Neutrophil (primary cell): ENCODE measurements at regions not wholly inside any gene's neighbourhood (a gene's known extent, or its start where the extent isn't known, plus 50 kb on each side); places are given as distances from the start of the nearest gene placed in this dataset.
"Not testable (repeated sequence)": the region's sequence is repeated elsewhere in the genome, so short reads cannot be mapped to it uniquely, and the experiment has no call there.

Source experiments
- H3K27ac ChIP-seq: fragments of 200-600 bp; sonication (generic); 2 replicates; pipeline ENCODE4 v1.5.1; 2016; ENCODE audit warnings: mild to moderate bottlenecking, moderate library complexity
- H3K27me3 ChIP-seq: fragments of 200-600 bp; sonication (generic); 2 replicates; pipeline ENCODE4 v1.6.0; 2016; ENCODE audit warnings: mild to moderate bottlenecking
- H3K36me3 ChIP-seq: fragments of 200-600 bp; sonication (generic); 2 replicates; pipeline ENCODE4 v1.5.1; 2017
- H3K4me1 ChIP-seq, 2 experiments: fragments of 200-600 bp in 1 of 2; sonication (generic) in 1 of 2; 1 replicate in 1 of 2; 2 replicates in 1 of 2; pipeline versions ENCODE4 v1.5.1 to v1.6.1; 2013 to 2016; ENCODE audit warnings: low read depth in 1 of 2, low read length in 1 of 2, mild to moderate bottlenecking in 1 of 2, moderate library complexity in 1 of 2; ENCODE audit not compliant: control insufficient read depth in 1 of 2, insufficient read depth in 1 of 2
- H3K4me3 ChIP-seq, 2 experiments: fragments of 200-600 bp in 1 of 2; sonication (generic) in 1 of 2; 1 replicate in 1 of 2; 2 replicates in 1 of 2; pipeline ENCODE4 v1.5.1; 2013 to 2016; ENCODE audit warnings: low read depth in 1 of 2, low read length in 1 of 2, mild to moderate bottlenecking in 1 of 2, moderate library complexity in 1 of 2
- H3K9me3 ChIP-seq: fragments of 200-600 bp; sonication (generic); 2 replicates; pipeline ENCODE4 v1.5.1; 2016
- CTCF ChIP-seq: fragments of 200-600 bp; sonication (generic); IDR thresholded peaks from 2 replicates; pipeline ENCODE4 v1.5.1; 2016; ENCODE audit warnings: antibody characterized with exemption

DNA sequence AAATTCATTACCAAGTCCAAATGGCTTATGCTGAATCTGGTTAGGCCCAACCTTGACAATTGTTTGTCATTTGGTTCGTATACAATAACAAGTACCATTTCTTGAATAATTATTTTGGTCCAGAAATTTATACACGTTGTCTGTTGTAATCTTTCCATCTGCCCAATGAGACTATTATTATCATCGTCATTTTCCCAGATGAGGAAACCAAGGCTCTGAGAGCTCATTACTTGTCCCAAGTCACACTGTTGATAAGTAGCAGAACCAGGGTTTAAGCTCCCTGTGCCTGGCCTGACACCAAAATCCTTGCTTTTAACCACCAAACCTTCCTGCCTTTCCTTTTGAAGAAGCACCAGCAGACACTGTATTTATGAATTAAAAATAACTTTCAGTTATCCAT is 81.3 kb downstream of the RGS2 start:
- Histone ChIP-seq H3K27ac (no peak overlapping the region), H3K36me3 (no peaks in the 10 kb centered on the region), H3K9me3 (no peaks in the 10 kb centered on the region), H3K4me1 (peaks cover 12 to 18% of the 10 kb centered on the region in 2 experiments), H3K27me3 (no peaks in the 10 kb centered on the region), H3K4me3 (no peak overlapping the region)
- no peak for TF ChIP-seq CTCF

DNA sequence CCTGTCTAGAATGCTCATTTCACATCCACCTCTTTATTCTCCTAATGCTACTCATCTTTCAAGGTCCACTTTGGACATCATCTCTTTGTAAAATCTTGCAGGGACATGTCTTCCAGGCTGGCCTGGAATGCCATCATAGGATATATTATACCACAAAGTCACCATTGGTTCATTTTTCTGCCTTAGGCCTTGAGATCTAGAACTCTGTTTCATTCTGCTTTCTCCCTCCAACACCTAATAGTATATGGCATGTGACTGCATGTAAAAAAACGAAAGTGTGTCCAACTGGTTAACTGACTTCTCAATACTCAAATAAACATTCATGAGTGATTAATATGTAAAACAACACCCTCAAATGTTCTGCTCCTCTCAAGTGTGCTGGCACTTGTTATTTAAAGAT is 84.1 kb downstream of the RGS2 start:
- no peak overlapping the region for H3K27ac ChIP-seq

GRCh38 chr1:192895487-192895886 is 86.6 kb downstream of the RGS2 start:
- H3K9me3 ChIP-seq, H3K4me1 ChIP-seq, H3K4me3 ChIP-seq, H3K27me3 ChIP-seq, H3K36me3 ChIP-seq, H3K27ac ChIP-seq: not testable (repeated sequence)

More for the DNA sequence above, 84.1 kb downstream of the RGS2 start:
- Histone ChIP-seq H3K27me3 (no peaks in the 10 kb centered on the region), H3K36me3 (no peaks in the 10 kb centered on the region), H3K9me3 (no peaks in the 10 kb centered on the region), H3K4me3 (no peak overlapping the region), H3K4me1 (peaks cover 12 to 14% of the 10 kb centered on the region in 2 experiments)
- no peak for TF ChIP-seq CTCF

DNA sequence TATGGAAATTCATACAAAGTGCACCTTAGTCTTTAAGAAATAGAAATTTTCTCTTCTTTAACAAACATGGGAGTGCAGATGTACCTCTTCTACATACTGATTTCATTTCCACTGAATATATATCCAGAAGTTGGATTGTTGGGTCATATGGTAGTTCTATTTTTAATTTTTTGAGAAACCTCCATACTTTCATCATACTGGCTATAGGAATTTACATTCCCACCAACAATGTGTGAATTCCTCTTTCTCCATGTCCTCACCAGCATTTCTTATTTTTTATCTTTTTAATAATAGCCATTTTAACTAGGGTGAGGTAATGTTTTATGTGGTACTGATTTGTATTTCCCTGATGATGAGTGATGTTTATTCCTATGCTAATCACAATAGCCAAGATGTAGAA is 87.5 kb downstream of the RGS2 start:
- H3K9me3 ChIP-seq = no peaks in the 10 kb centered on the region
- H3K36me3 ChIP-seq = no peaks in the 10 kb centered on the region
- H3K4me1 ChIP-seq = no peaks in the 10 kb centered on the region
- no peak for TF ChIP-seq CTCF
- H3K27me3 ChIP-seq = no peaks in the 10 kb centered on the region
- no peak overlapping the region for H3K4me3 ChIP-seq
- no peak overlapping the region for H3K27ac ChIP-seq

DNA sequence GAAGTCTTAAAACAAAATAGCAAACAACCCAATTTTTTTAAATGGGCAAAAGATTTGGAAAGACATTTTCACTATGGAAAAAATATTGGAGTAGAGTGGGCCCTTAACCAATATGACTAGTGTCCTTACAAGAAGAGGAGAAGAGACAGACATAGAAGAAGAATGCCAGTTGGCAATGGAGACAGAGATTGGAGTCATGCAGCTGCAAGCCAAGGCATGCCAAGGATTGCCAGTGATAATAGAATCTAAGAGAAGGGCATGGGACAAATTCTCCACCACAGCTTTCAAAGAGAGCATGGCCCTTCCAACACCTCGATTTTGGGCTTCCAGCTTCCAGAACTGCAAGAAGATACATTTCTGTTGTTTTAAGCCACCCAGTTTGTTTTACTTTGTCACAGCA is 92.7 kb downstream of the RGS2 start:
- Histone ChIP-seq H3K4me1 (peaks cover 0 to 3% of the 10 kb centered on the region in 2 experiments), H3K36me3 (no peaks in the 10 kb centered on the region), H3K27ac (no peak overlapping the region), H3K4me3 (no peak overlapping the region), H3K9me3 (no peaks in the 10 kb centered on the region), H3K27me3 (no peaks in the 10 kb centered on the region)
- no peak for TF ChIP-seq CTCF

GRCh38 chr1:192903142-192903541 is 94.3 kb downstream of the RGS2 start:
- Histone ChIP-seq H3K36me3 (no peaks in the 10 kb centered on the region), H3K4me3 (no peak overlapping the region), H3K27me3 (no peaks in the 10 kb centered on the region), H3K27ac (no peak overlapping the region), H3K4me1 (peaks cover 5 to 12% of the 10 kb centered on the region in 2 experiments), H3K9me3 (no peaks in the 10 kb centered on the region)
- no peak for TF ChIP-seq CTCF
